ENCODE measurements at regions not wholly inside any gene's neighbourhood (a gene's known extent, or its start where the extent isn't known, plus 50 kb on each side); places are given as distances from the start of the nearest gene placed in this dataset.

DNA sequence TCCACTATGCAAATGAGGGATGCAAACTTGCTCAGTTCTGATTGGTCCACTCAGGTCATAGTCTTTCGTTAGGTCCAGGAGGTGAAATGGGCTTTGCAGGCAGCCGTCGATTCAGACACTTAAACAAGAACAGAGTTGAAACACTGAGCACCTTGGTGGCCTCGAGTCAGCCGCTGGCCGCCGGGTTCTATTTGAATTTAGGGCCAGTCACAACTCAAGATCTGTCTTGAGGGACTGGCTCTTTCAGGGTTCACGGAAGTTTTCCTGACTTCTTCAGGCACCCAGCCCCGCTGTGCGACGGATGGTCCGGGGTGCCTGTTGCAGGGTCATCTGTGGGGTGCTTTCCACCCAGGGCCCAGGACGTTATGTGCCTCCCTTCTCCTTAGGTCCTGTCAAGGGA is 412.8 kb upstream of the IRX4 start:
- no peak overlapping the region for H3K27ac ChIP-seq
- no peak for ATAC-seq
- H3K4me3 ChIP-seq = no peak overlapping the region
- no peak for TF ChIP-seq POLR2A (IDR thresholded peaks at IDR 0.05)
- TF ChIP-seq, protein P1, sequence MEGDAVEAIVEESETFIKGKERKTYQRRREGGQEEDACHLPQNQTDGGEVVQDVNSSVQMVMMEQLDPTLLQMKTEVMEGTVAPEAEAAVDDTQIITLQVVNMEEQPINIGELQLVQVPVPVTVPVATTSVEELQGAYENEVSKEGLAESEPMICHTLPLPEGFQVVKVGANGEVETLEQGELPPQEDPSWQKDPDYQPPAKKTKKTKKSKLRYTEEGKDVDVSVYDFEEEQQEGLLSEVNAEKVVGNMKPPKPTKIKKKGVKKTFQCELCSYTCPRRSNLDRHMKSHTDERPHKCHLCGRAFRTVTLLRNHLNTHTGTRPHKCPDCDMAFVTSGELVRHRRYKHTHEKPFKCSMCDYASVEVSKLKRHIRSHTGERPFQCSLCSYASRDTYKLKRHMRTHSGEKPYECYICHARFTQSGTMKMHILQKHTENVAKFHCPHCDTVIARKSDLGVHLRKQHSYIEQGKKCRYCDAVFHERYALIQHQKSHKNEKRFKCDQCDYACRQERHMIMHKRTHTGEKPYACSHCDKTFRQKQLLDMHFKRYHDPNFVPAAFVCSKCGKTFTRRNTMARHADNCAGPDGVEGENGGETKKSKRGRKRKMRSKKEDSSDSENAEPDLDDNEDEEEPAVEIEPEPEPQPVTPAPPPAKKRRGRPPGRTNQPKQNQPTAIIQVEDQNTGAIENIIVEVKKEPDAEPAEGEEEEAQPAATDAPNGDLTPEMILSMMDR (IDR thresholded peaks at IDR 0.05 in 4 of 5, conservative IDR thresholded peaks at IDR 0.05 in 1 of 5) = no peak
- H3K9me3 ChIP-seq = no peaks in the 10 kb centered on the region
- no peaks in the 10 kb centered on the region for H3K36me3 ChIP-seq
- in situ Hi-C loops (cut with MboI; ENCODE audit: low sequenced_read_pairs in 4 of 4) (no loop called here), intact Hi-C loops (cut with DNase I; ENCODE audit: low total_unique reads) (no loop called here)
- H3K27me3 ChIP-seq = no peaks in the 10 kb centered on the region
- DNase-seq = no peak
- no peaks in the 10 kb centered on the region for H3K4me1 ChIP-seq

DNA sequence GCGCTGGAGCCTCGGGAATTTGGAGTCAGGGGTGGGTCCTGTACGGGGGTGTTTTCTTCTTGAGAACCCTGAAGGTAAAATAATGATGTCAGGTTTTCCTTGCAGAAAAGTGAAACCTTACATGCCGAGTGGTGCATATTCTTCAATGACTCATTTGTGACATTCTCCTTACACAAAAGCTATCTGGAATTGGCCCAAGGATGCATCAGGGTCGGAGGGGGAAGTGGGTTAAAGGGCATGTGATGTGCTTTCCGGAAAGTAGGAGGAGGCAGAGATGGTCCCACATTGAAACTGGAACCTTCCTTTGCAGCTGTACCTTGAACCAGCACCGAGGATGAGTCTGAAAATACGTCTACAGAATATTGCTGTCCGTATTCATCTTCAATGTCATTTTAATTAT is 411.2 kb upstream of the IRX4 start:
- Histone ChIP-seq H3K9me3 (no peaks in the 10 kb centered on the region), H3K27me3 (no peaks in the 10 kb centered on the region), H3K36me3 (no peaks in the 10 kb centered on the region), H3K4me1 (no peaks in the 10 kb centered on the region), H3K4me3 (no peak overlapping the region), H3K27ac (no peak overlapping the region)
- intact Hi-C loops (cut with DNase I; ENCODE audit: low total_unique reads) (no loop called here), in situ Hi-C loops (cut with MboI; ENCODE audit: low sequenced_read_pairs in 4 of 4) (no loop called here)
- ATAC-seq (no peak), DNase-seq (no peak)
- TF ChIP-seq POLR2A (IDR thresholded peaks at IDR 0.05) = no peak
- TF ChIP-seq, protein P1 (IDR thresholded peaks at IDR 0.05 in 4 of 5, conservative IDR thresholded peaks at IDR 0.05 in 1 of 5) = no peak

DNA sequence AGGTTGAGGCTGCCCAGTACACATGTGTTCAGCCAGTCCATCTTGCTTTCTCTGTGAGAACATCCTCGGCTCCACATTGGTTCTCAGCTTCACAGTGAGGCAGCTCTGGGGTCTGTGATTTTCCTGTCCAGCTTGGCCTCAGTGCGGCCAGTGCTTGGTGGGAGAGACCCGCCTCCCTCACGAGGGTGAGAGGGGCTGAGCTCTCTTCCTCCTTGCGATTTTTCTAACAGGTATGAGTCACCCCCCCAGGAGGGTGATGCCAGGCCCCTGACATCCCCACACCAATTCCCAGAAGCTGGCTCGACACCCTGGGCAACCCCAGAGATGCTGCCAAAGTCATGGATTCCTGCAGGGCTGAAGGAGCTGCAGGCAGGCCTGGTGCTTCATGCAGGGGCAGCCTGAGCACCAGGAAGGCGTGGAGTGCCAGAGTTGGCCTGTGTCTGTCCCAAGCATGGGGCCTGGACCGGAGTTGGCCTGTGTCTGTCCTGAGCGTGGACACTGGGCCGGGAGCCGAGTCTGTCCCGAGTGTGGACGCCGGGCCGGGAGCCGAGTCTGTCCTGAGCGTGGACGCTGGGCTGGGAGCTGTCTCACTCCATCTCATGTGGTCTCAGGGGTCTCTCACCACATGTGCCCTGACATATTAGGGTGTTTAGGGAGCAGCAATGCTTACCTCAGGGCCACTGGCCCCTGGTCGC is 408.6 kb upstream of the IRX4 start:
- Histone ChIP-seq H3K36me3 (no peaks in the 10 kb centered on the region), H3K9me3 (no peaks in the 10 kb centered on the region), H3K4me3 (no peak overlapping the region), H3K4me1 (no peaks in the 10 kb centered on the region), H3K27ac (no peak overlapping the region), H3K27me3 (no peaks in the 10 kb centered on the region)
- ATAC-seq = no peak
- in situ Hi-C loops (cut with MboI; ENCODE audit: low sequenced_read_pairs in 4 of 4) (no loop called here), intact Hi-C loops (cut with DNase I; ENCODE audit: low total_unique reads) (no loop called here)
- DNase-seq = no peak
- no peak for TF ChIP-seq POLR2A (IDR thresholded peaks at IDR 0.05)

DNA sequence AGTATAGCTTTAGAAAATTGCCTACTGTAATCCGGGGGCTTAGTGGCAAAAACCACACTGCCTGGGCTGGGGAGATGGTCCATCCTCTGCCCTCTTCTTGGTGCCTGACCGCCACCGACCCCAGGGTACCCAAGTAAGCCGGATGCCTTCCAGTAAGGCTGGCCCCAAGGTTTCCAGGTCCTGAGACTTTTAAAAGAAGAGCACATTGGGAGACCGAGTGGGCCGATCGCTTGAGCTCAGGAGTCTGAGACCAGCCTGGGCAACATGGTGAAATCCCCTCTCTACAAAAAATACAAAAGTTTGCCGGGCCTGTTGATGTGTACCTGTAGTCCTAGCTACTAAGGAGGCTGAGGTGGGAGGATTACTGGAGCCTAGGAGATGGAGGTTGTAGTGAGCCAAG is 406.7 kb upstream of the IRX4 start:
- DNase-seq (no peak), ATAC-seq (no peak)
- Histone ChIP-seq H3K36me3 (no peaks in the 10 kb centered on the region), H3K9me3 (no peaks in the 10 kb centered on the region), H3K27ac (no peak overlapping the region), H3K4me3 (no peak overlapping the region), H3K27me3 (no peaks in the 10 kb centered on the region), H3K4me1 (no peaks in the 10 kb centered on the region)
- intact Hi-C loops (cut with DNase I; ENCODE audit: low total_unique reads) = no loop called here
- in situ Hi-C loops (cut with MboI; ENCODE audit: low sequenced_read_pairs in 4 of 4) = no loop called here
- TF ChIP-seq, protein P1 (IDR thresholded peaks at IDR 0.05 in 4 of 5, conservative IDR thresholded peaks at IDR 0.05 in 1 of 5) = no peak
- no peak for TF ChIP-seq POLR2A (IDR thresholded peaks at IDR 0.05)

DNA sequence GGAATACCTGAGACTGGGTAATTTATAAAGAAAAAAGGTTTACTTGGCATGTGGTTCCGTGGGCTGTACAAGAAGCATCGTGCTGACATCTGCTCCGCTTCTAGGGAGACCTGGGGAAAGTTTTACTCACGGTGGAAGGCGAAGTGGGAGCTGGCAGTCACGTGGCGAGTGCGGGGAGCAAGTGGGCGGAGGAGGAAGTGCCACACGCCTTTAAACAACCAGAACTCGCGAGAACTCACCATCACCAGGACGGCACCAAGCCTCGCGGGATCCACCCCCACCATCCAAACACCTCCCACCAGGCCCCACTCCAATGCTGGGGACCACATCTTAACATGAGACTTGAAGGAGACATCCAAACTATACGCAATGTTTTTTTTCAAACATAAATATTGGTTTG is 406.2 kb upstream of the IRX4 start:
- TF ChIP-seq, protein P1 (IDR thresholded peaks at IDR 0.05 in 4 of 5, conservative IDR thresholded peaks at IDR 0.05 in 1 of 5) = no peak
- no peak for TF ChIP-seq POLR2A (IDR thresholded peaks at IDR 0.05)
- Histone ChIP-seq H3K36me3 (no peaks in the 10 kb centered on the region), H3K9me3 (no peaks in the 10 kb centered on the region), H3K27me3 (no peaks in the 10 kb centered on the region), H3K27ac (no peak overlapping the region), H3K4me3 (no peak overlapping the region), H3K4me1 (no peaks in the 10 kb centered on the region)
- intact Hi-C loops (cut with DNase I; ENCODE audit: low total_unique reads) (no loop called here), in situ Hi-C loops (cut with MboI; ENCODE audit: low sequenced_read_pairs in 4 of 4) (no loop called here)
- ATAC-seq (no peak), DNase-seq (no peak)
